PC-9 (cell line): ENCODE measurements at regions not wholly inside any gene's neighbourhood (a gene's known extent, or its start where the extent isn't known, plus 50 kb on each side); places are given as distances from the start of the nearest gene placed in this dataset.

Experiments used
- BruUV-seq: library from RNA; stranded (reverse); fragments of 400-500 nt; replicated peaks from 2 replicates; lab custom pipeline; 2021; lab: Mats Ljungman, UMichigan
- CTCF ChIA-PET: fragments of 300-600 bp; sonication (Branson Sonifier 250); formaldehyde crosslinking; loops from one replicate; lab custom pipeline; 2022; ENCODE audit warnings: antibody characterized with exemption; lab: Charles Lee
- POLR2A ChIA-PET: fragments of 300-600 bp; sonication (Branson Sonifier 250); formaldehyde crosslinking; loops from one replicate; lab custom pipeline; 2022; ENCODE audit warnings: antibody characterized with exemption; ENCODE audit not compliant: unreplicated experiment; lab: Charles Lee
- DNase-seq, 2 experiments: peaks; one replicate each; pipeline versions ENCODE4 v3.0.0 to v3.0.0-alpha.2; 2015 to 2022; ENCODE audit warnings: mixed read lengths in 1 of 2
- H2AFZ ChIP-seq: fragments of 200-600 bp; sonication (generic); 2 replicates; pipeline ENCODE4 v1.8.1; 2017; ENCODE audit warnings: antibody characterized with exemption
- H3F3A ChIP-seq: fragments of 200-600 bp; sonication (generic); 2 replicates; pipeline ENCODE4 v1.8.1; 2017; ENCODE audit warnings: antibody characterized with exemption, mild to moderate bottlenecking, low read depth; ENCODE audit not compliant: insufficient read depth
- H3K27ac ChIP-seq: fragments of 200-600 bp; sonication (generic); 2 replicates; pipeline ENCODE4 v1.6.1; 2016; ENCODE audit warnings: mixed run types
- H3K27me3 ChIP-seq: fragments of 200-600 bp; sonication (generic); 2 replicates; pipeline ENCODE4 v1.6.1; 2016; ENCODE audit warnings: low read depth, mixed run types; ENCODE audit not compliant: insufficient read depth
- H3K36me3 ChIP-seq: fragments of 200-600 bp; sonication (generic); 2 replicates; pipeline ENCODE4 v1.6.1; 2016; ENCODE audit warnings: low read depth, mixed run types
- H3K4me1 ChIP-seq: fragments of 200-600 bp; sonication (generic); replicated peaks from 2 replicates; pipeline ENCODE4 v1.6.1; 2016; ENCODE audit warnings: mixed run types; ENCODE audit not compliant: insufficient read depth
- H3K4me2 ChIP-seq: fragments of 200-600 bp; sonication (generic); 2 replicates; pipeline ENCODE4 v1.6.1; 2017; ENCODE audit warnings: mixed run types
- H3K4me3 ChIP-seq: fragments of 200-600 bp; sonication (generic); 2 replicates; pipeline ENCODE4 v1.6.1; 2016; ENCODE audit warnings: mixed run types
- H3K79me2 ChIP-seq: fragments of 200-600 bp; sonication (generic); 2 replicates; pipeline ENCODE4 v1.6.1; 2017; ENCODE audit warnings: low read depth, mixed run types
- H3K9me2 ChIP-seq: fragments of 200-600 bp; sonication (generic); 2 replicates; pipeline ENCODE4 v1.8.1; 2017; ENCODE audit warnings: mild to moderate bottlenecking; ENCODE audit not compliant: insufficient read depth
- H3K9me3 ChIP-seq: fragments of 200-600 bp; sonication (generic); 2 replicates; pipeline ENCODE4 v1.8.1; 2016; ENCODE audit warnings: low read depth; ENCODE audit not compliant: insufficient read depth
- H4K20me1 ChIP-seq: fragments of 200-600 bp; sonication (generic); 2 replicates; pipeline ENCODE4 v1.8.1; 2017; ENCODE audit not compliant: insufficient read depth
- EZH2 ChIP-seq: fragments of 200-600 bp; sonication (generic); IDR thresholded peaks from 2 replicates; pipeline ENCODE4 v1.8.0; 2017; ENCODE audit warnings: antibody characterized with exemption, low read depth
- intact Hi-C: fragments of 100-400 bp; cut with micrococcal nuclease; formaldehyde crosslinking; loops from one replicate; pipeline ENCODE4 v1.10.0; 2022; ENCODE audit not compliant: unreplicated experiment
- TF ChIP-seq, protein P1 (sequence below): fragments of 200-600 bp; sonication (generic); conservative IDR thresholded peaks from 2 replicates; pipeline ENCODE4 v1.6.1; 2017; ENCODE audit warnings: mixed run types, antibody characterized with exemption, mild to moderate bottlenecking, moderate library complexity

DNA sequence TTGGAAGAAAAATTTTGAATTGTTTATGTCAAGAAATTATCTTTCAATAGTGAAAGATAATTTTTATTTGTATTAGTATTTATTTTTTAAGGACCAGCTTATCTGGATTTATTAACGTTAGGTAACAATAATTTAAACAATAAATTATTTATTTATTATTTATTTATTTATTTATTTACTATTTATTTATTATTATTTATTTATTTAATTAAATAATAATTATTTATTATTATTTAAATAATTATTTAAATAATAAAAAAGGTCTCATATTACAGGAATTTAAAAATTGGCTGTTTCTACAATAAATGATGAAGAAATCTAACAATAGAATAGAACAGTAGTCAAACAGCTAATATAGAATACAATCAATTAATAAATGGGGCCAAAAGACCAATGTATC lies 618.7 kb upstream of the BRINP3 start:
- Histone ChIP-seq H3K36me3 (no peaks in the 10 kb centered on the region), H4K20me1 (no peaks in the 10 kb centered on the region; the same call in 1 of the 2 replicates), H3K27me3 (no peaks in the 10 kb centered on the region), H3K27ac (no peak overlapping the region), H3K9me2 (no peaks in the 10 kb centered on the region), H3F3A (no peaks in the 10 kb centered on the region), H3K79me2 (no peaks in the 10 kb centered on the region), H2AFZ (no peak overlapping the region), H3K9me3 (no peaks in the 10 kb centered on the region), H3K4me1 (no peaks in the 10 kb centered on the region), H3K4me2 (no peak overlapping the region), H3K4me3 (no peak overlapping the region)
- TF ChIP-seq EZH2: no peak
- TF ChIP-seq, protein P1, sequence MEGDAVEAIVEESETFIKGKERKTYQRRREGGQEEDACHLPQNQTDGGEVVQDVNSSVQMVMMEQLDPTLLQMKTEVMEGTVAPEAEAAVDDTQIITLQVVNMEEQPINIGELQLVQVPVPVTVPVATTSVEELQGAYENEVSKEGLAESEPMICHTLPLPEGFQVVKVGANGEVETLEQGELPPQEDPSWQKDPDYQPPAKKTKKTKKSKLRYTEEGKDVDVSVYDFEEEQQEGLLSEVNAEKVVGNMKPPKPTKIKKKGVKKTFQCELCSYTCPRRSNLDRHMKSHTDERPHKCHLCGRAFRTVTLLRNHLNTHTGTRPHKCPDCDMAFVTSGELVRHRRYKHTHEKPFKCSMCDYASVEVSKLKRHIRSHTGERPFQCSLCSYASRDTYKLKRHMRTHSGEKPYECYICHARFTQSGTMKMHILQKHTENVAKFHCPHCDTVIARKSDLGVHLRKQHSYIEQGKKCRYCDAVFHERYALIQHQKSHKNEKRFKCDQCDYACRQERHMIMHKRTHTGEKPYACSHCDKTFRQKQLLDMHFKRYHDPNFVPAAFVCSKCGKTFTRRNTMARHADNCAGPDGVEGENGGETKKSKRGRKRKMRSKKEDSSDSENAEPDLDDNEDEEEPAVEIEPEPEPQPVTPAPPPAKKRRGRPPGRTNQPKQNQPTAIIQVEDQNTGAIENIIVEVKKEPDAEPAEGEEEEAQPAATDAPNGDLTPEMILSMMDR: no peak
- intact Hi-C loops: no loop called here
- DNase-seq: no peak
- BruUV-seq: no TSS peak
- CTCF ChIA-PET: no interaction called here
- POLR2A ChIA-PET: no interaction called here

DNA sequence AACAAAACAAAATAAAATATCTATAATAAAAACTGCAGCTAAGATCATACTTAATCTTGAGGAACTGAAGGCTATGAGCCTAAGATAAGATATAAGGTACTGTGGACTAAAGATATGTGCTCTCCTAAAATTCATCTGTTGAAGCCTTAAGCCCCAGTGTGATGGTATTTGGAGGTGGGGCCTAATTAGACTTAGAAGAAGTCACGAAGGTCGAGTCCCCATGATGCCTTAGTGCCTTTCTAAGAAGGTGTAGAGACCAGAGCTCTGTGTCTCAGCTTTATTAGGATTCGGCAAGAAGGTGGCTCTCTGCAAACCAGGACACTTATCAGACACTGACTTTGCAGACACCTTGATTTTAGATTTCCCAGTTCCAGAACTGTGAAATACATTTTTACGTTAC lies 622.0 kb upstream of the BRINP3 start:
- no peaks in the 10 kb centered on the region for H4K20me1 ChIP-seq
- H3F3A ChIP-seq: no peaks in the 10 kb centered on the region
- H2AFZ ChIP-seq: 0 out of 2 replicates have a peak overlapping the region, but pooled peaks have one; percentile 9
- no peak overlapping the region for H3K4me3 ChIP-seq
- no peak overlapping the region for H3K27ac ChIP-seq
- BruUV-seq: no TSS peak
- H3K79me2 ChIP-seq: no peaks in the 10 kb centered on the region
- H3K9me2 ChIP-seq: no peaks in the 10 kb centered on the region
- CTCF ChIA-PET: no interaction called here
- H3K9me3 ChIP-seq: no peaks in the 10 kb centered on the region
- no peaks in the 10 kb centered on the region for H3K27me3 ChIP-seq
- no peak overlapping the region for H3K4me2 ChIP-seq
- no peaks in the 10 kb centered on the region for H3K36me3 ChIP-seq
- H3K4me1 ChIP-seq: no peaks in the 10 kb centered on the region
- TF ChIP-seq, protein P1: no peak
- no peak for TF ChIP-seq EZH2
- POLR2A ChIA-PET: no interaction called here
- intact Hi-C loops: no loop called here
- no peak for DNase-seq

DNA sequence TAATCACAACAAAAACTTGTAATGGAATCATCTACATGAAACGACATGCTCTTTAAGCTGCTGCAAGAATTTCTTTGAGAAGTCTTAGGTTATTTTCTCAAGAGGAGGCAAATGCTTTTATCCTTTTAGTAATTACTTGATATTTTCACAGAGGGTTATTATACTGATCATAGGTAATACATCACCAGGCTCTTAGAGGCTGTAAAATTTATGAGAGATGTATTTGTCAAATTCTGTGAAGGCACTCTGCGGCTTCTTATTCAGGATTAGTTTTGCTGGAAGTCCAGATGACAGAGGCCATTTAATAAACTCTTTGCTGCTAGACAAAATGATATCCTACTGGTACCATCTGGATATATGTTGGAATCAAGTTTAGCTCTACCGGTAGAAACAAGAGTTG lies 624.3 kb upstream of the BRINP3 start:
- CTCF ChIA-PET: no interaction called here
- Histone ChIP-seq H3K4me2 (no peak overlapping the region), H3K79me2 (no peaks in the 10 kb centered on the region), H4K20me1 (no peaks in the 10 kb centered on the region), H3K36me3 (no peaks in the 10 kb centered on the region), H3K27me3 (no peaks in the 10 kb centered on the region), H2AFZ (0 out of 2 replicates have a peak overlapping the region, but pooled peaks have one; percentile 48), H3K4me3 (no peak overlapping the region), H3K27ac (no peak overlapping the region), H3K9me2 (no peaks in the 10 kb centered on the region), H3K4me1 (no peaks in the 10 kb centered on the region), H3F3A (no peaks in the 10 kb centered on the region), H3K9me3 (no peaks in the 10 kb centered on the region)
- DNase-seq: no peak
- intact Hi-C loops: no loop called here
- POLR2A ChIA-PET: no interaction called here
- BruUV-seq: no TSS peak
- TF ChIP-seq, protein P1: no peak
- TF ChIP-seq EZH2: no peak
